AG04449 (cell line): ENCODE measurements at regions not wholly inside any gene's neighbourhood (a gene's known extent, or its start where the extent isn't known, plus 50 kb on each side); places are given as distances from the start of the nearest gene placed in this dataset.

Source experiments
- CTCF ChIA-PET: fragments of 350-600 bp; formaldehyde crosslinking; extraction: SDS; loops from one replicate; lab custom pipeline; 2021; ENCODE audit warnings: antibody characterized with exemption; lab: Yijun Ruan, JAX
- POLR2A ChIA-PET: fragments of 400-600, 350-600 bp; formaldehyde crosslinking; extraction: SDS; loops from one replicate; lab custom pipeline; 2020; ENCODE audit warnings: antibody characterized with exemption, inconsistent platforms; lab: Yijun Ruan, JAX
- DNase-seq: peaks from one replicate; pipeline ENCODE4 v3.0.0-alpha.2; 2010; ENCODE audit warnings: low read depth, low spot score
- H3K4me3 ChIP-seq: 2 replicates; pipeline ENCODE4 v1.5.1; 2011; ENCODE audit warnings: low read depth, mild to moderate bottlenecking, control low read depth, low read length
- TF ChIP-seq, protein P1 (sequence below): IDR thresholded peaks from one replicate; pipeline ENCODE4 v1.5.1; 2011; ENCODE audit warnings: mild to moderate bottlenecking, moderate library complexity, low read length, control low read depth, inconsistent platforms; ENCODE audit not compliant: insufficient read depth; ENCODE audit errors: missing control alignments

DNA sequence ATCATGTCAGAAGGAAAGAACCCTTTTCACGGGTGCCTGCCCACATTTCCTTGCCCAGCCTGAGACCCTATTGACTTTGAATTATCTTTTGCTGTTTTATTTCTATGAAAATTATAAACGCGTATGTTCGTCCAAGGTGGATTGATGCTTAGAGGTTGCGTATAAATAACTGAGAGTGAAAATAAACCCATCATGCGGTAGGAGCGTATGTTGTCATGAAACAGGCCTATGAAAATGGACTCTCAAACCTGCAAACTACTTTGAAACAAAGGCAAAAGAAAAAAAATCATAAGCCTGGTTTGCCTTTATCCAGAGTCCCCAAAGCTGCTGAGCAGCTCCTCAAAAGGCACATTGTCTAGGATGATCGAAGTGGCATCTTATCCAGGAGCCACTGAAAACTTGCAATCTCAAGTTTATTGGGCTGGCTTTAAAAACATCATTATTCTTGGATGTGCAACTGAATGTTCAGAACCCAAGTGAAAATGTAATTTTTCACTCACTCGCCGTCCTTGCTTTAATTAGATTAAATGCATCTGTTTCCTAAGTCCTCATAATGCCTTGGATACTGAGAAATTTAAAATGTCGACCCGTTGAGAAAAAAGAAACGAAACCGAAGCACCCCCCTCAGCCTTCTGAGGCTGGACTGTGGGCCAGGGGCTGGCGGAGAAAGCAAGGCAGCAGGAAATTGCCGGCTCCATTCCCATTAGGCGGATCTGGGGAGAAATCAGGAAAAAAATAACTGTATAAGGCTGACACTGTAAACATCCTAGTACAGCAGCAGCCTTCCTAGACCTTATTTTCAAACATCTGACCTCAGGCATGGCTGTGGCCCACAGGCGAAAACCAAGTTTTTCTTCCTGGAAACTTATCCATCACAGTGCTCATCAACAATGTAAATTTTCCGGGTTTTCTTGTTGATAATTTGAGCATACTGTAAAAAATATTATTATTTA lies 82.9 kb upstream of the PPARA start:
- ChIA-PET CTCF (interaction anchor here (1.6 kb wide), 1 partner anchor 54 kb away, joined by 4 read pairs; no protein-coding TSS in a partner anchor), POLR2A (no interaction called here)
- TF ChIP-seq, protein P1, sequence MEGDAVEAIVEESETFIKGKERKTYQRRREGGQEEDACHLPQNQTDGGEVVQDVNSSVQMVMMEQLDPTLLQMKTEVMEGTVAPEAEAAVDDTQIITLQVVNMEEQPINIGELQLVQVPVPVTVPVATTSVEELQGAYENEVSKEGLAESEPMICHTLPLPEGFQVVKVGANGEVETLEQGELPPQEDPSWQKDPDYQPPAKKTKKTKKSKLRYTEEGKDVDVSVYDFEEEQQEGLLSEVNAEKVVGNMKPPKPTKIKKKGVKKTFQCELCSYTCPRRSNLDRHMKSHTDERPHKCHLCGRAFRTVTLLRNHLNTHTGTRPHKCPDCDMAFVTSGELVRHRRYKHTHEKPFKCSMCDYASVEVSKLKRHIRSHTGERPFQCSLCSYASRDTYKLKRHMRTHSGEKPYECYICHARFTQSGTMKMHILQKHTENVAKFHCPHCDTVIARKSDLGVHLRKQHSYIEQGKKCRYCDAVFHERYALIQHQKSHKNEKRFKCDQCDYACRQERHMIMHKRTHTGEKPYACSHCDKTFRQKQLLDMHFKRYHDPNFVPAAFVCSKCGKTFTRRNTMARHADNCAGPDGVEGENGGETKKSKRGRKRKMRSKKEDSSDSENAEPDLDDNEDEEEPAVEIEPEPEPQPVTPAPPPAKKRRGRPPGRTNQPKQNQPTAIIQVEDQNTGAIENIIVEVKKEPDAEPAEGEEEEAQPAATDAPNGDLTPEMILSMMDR = no peak
- H3K4me3 ChIP-seq = no peak overlapping the region
- no peak for DNase-seq

DNA sequence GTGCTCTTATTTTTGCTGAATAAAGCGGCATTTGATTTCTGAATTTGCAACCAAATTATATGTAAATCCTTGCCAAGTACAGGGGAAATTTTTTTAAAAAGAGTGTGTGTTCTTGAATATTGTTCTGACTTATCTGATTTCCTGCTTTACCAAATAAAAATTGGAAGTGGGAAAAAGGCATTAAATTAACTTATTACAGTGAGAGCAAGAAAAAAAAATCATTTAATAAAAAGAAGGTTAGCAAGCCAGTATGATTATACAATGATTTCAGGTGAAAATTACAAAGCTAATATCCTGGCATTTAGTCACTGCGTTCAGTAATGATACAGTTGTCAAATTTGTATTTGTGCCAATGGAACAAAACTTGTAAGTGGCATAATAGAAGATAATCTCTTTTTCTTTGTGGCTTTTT lies 82.1 kb upstream of the PPARA start:
- CTCF ChIA-PET = interaction anchor here (2.9 kb wide), 1 partner anchor 73 kb away, joined by 20 read pairs; no protein-coding TSS in a partner anchor
- no peak for DNase-seq
- POLR2A ChIA-PET = no interaction called here
- no peak overlapping the region for H3K4me3 ChIP-seq
- TF ChIP-seq, protein P1 = no peak

DNA sequence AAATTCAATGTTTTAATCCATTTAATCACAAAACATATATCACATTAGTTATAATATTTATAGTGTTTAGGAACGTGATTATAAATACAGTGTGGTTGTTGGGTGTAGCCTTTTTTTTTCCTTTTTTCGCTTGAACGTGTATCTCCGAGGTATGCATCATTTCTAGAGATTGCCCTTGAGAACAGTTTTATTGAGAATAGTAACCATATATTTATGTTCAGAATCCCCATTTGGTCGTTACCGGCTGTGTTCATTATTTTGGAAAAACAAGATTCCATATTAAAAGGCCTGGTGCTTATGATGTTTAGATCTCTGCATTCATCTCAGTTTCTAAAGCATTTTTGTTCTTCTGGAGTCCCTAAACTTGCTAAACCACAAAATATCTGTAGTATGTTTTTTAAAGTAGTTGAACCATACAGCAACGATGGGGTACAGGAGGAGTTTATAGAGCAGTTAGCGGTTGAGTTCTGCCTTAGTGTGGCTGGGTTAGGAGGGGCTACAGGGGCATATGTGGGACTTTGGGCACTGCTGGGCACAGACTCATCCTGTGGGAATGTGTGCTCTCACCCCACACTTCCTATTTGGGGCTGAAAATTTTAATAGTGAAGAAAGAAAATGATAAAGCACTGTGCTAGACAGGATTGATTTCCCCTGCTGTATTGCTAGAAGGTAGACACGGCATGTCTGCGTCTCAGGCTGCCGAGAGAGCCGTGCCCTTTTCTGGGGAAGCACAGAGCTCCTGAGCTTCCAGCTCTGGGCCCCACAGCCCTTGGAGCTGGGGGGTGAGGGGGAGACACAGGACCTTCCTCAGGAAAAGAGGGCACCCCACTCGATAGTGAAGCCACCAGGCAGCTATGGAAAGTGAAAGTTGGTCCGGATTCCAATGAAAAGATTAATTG lies 81.5 kb upstream of the PPARA start:
- peak overlapping the region; percentile 68 for H3K4me3 ChIP-seq
- ChIA-PET POLR2A (interaction anchor here (1.0 to 2.7 kb wide), 6 partner anchors 14 to 72 kb away, joined by 3 to 32 read pairs (median 7); no protein-coding TSS in a partner anchor), CTCF (interaction anchor here (0.8 to 2.9 kb wide), 8 partner anchors 10 to 74 kb away, joined by 3 to 20 read pairs (median 4); no protein-coding TSS in a partner anchor)
- DNase-seq = peak; percentile 76
- TF ChIP-seq, protein P1 = no peak

DNA sequence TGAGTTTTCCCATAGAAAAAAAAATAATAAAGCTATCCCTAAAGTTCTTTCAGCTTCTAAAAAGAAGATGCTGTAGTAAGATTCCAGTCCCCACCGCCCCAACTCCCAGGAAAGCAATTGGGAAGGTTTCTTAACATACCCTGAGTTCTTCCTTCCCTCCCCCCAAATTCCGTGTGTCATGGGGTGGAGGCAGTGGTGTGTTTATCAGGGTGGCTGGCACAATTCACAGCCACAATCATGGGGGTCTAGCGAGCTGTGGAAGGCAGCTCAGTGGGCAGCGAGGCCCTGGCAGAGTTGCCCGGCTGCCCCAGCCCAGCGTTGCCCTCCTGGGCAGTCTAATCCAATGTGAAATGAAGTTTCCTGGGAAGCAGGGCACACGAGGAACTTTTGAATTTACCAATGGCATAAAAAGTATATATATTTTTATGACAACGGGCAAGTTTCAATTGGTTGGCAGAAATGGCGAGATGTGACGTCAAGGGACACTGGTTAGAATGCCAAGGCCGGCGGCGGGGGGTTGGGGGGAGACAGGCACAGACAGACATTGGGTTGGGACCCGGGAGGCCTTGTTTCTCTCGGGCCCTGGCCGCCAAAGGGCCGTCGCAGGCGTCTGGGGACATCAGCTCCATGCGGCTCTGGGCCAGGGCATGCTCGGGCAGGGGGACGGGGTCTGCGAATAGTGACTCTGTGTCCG lies 80.7 kb upstream of the PPARA start:
- ChIA-PET CTCF (interaction anchor here (0.8 to 2.9 kb wide), 8 partner anchors 9 to 74 kb away, joined by 3 to 20 read pairs (median 4); no protein-coding TSS in a partner anchor), POLR2A (interaction anchor here (1.0 to 2.7 kb wide), 11 partner anchors 13 to 73 kb away, joined by 3 to 32 read pairs (median 4); no protein-coding TSS in a partner anchor)
- peak; percentile 78 for DNase-seq
- TF ChIP-seq, protein P1 = no peak
- H3K4me3 ChIP-seq = peak overlapping the region; percentile 68

DNA sequence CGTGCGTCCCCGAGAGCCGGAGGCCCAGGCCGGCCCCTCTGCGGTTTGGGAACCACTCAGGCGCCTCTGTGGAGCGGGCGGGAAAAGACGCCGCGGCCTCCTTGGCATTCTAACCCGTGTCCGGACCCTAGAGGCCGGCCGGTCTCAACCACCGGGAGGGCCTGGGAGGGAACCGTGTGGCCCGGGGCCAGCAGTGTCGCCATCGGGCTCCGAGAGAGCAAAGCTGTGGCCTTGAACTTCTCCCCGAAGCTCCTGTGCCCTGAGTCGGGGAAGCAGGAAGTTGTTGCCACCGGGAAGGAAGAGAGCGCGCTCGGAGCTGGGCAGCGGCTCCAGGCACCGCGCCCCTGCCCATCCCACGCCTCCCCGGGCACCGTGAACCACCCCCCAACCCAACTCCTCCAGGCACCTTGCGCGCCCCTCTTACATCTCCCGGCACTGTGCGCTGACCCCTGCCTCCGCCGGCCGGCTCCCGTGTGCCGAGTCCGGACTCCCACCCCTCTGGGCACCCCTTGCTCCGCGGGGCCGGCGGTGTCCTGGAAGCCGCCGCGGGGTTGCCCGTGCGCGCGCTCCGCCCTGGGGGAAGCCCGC lies 80.0 kb upstream of the PPARA start:
- TF ChIP-seq, protein P1 = no peak
- POLR2A ChIA-PET = interaction anchor here (0.6 to 2.7 kb wide), 11 partner anchors 12 to 93 kb away, joined by 3 to 32 read pairs (median 3); no protein-coding TSS in a partner anchor
- no peak for DNase-seq

More for the DNA sequence above, 80.0 kb upstream of the PPARA start:
- H3K4me3 ChIP-seq = peak overlapping the region; percentile 68
- CTCF ChIA-PET = interaction anchor here (2.1 to 2.9 kb wide), 3 partner anchors 57 to 75 kb away, joined by 12 to 20 read pairs (median 20); no protein-coding TSS in a partner anchor
